WTC11 (cell line): ENCODE measurements at regions not wholly inside any gene's neighbourhood (a gene's known extent, or its start where the extent isn't known, plus 50 kb on each side); places are given as distances from the start of the nearest gene placed in this dataset.

Source experiments
- ATAC-seq: fragments of 200-7000 bp; cut with Tn5 transposase; 2 replicates; pipeline ENCODE4 v1.10.0; 2021; ENCODE audit warnings: mild to moderate bottlenecking, moderate library complexity
- CTCF ChIA-PET: fragments of 300-600 bp; sonication (Branson Sonifier 250); formaldehyde crosslinking; loops from one replicate; lab custom pipeline; 2021; ENCODE audit warnings: antibody characterized with exemption; lab: Charles Lee
- POLR2A ChIA-PET: fragments of 350-600 bp; sonication (Branson Sonifier 250); formaldehyde crosslinking; loops from one replicate; lab custom pipeline; 2021; ENCODE audit warnings: antibody characterized with exemption; lab: Charles Lee
- DNase-seq: peaks from one replicate; pipeline ENCODE4 v3.0.0; 2021; ENCODE audit warnings: low spot score
- H3K27ac Mint-ChIP-seq: 2 replicates; pipeline ENCODE4 v1.8.0; 2021; ENCODE audit warnings: mixed read lengths
- H3K27me3 Mint-ChIP-seq: 2 replicates; pipeline ENCODE4 v1.8.0; 2021; ENCODE audit warnings: low read depth, mild to moderate bottlenecking, moderate library complexity, mixed read lengths
- H3K36me3 Mint-ChIP-seq: 2 replicates; pipeline ENCODE4 v1.8.0; 2021; ENCODE audit warnings: mixed read lengths
- H3K4me1 Mint-ChIP-seq: 2 replicates; pipeline ENCODE4 v1.8.0; 2022; ENCODE audit warnings: mixed read lengths
- H3K4me3 Mint-ChIP-seq: 2 replicates; pipeline ENCODE4 v1.8.0; 2021; ENCODE audit warnings: mild to moderate bottlenecking, moderate library complexity, mixed read lengths
- H3K9me3 Mint-ChIP-seq: 2 replicates; pipeline ENCODE4 v1.8.0; 2021; ENCODE audit warnings: mixed read lengths
- ATF6 ChIP-seq: sonication (generic); formaldehyde crosslinking; IDR thresholded peaks from 2 replicates; pipeline ENCODE4 v1.8.1; 2023; ENCODE audit warnings: mild to moderate bottlenecking, missing genetic modification reagents
- CREM ChIP-seq: sonication (generic); formaldehyde crosslinking; IDR thresholded peaks from 2 replicates; pipeline ENCODE4 v1.8.1; 2022; ENCODE audit warnings: mild to moderate bottlenecking, missing genetic modification reagents, moderate library complexity
- CTCF ChIP-seq: fragments of 200-600 bp; IDR thresholded peaks from 2 replicates; pipeline ENCODE4 v1.8.0; 2022; ENCODE audit warnings: antibody characterized with exemption
- EMX1 ChIP-seq: fragments of 250-450 bp; sonication (Bioruptor Pico); IDR thresholded peaks from 2 replicates; pipeline ENCODE4 v1.8.0; 2021; ENCODE audit warnings: mild to moderate bottlenecking
- FOXP1 ChIP-seq: sonication (generic); formaldehyde crosslinking; IDR thresholded peaks from 2 replicates; pipeline ENCODE4 v1.8.0; 2022; ENCODE audit warnings: missing genetic modification reagents, mild to moderate bottlenecking, moderate library complexity, borderline replicate concordance
- GRHL2 ChIP-seq: fragments of 250-450 bp; sonication (Bioruptor Pico); IDR thresholded peaks from 2 replicates; pipeline ENCODE4 v1.8.0; 2022; ENCODE audit warnings: mild to moderate bottlenecking, moderate library complexity; ENCODE audit not compliant: insufficient replicate concordance, severe bottlenecking
- JAZF1 ChIP-seq: fragments of 250-450 bp; sonication (Bioruptor Pico); IDR thresholded peaks from 2 replicates; pipeline ENCODE4 v1.9.0; 2021; ENCODE audit warnings: moderate library complexity, mild to moderate bottlenecking, inconsistent platforms
- MLX ChIP-seq: sonication (generic); formaldehyde crosslinking; IDR thresholded peaks from 2 replicates; pipeline ENCODE4 v1.8.1; 2023; ENCODE audit warnings: mild to moderate bottlenecking, missing genetic modification reagents, moderate library complexity
- NFATC4 ChIP-seq: fragments of 250-450 bp; sonication (Bioruptor Pico); IDR thresholded peaks from 2 replicates; pipeline ENCODE4 v1.9.0; 2021; ENCODE audit warnings: mild to moderate bottlenecking
- NR3C1 ChIP-seq: sonication (generic); formaldehyde crosslinking; conservative IDR thresholded peaks from 2 replicates; pipeline ENCODE4 v1.8.1; 2023; ENCODE audit warnings: low read depth, mild to moderate bottlenecking, missing genetic modification reagents
- OVOL2 ChIP-seq: fragments of 250-450 bp; sonication (Bioruptor Pico); IDR thresholded peaks from 2 replicates; pipeline ENCODE4 v1.9.0; 2021; ENCODE audit warnings: mild to moderate bottlenecking, borderline replicate concordance
- RELA ChIP-seq: sonication (generic); formaldehyde crosslinking; IDR thresholded peaks from 2 replicates; pipeline ENCODE4 v1.8.1; 2022; ENCODE audit warnings: missing genetic modification reagents, mild to moderate bottlenecking, borderline replicate concordance
- SMAD3 ChIP-seq: sonication (generic); formaldehyde crosslinking; IDR thresholded peaks from 2 replicates; pipeline ENCODE4 v1.8.0; 2022; ENCODE audit warnings: missing genetic modification reagents, mild to moderate bottlenecking, borderline replicate concordance
- TP53 ChIP-seq: sonication (generic); formaldehyde crosslinking; IDR thresholded peaks from 2 replicates; pipeline ENCODE4 v1.8.1; 2023; ENCODE audit warnings: mild to moderate bottlenecking, missing genetic modification reagents
- ZNF138 ChIP-seq: sonication (generic); formaldehyde crosslinking; conservative IDR thresholded peaks from 2 replicates; pipeline ENCODE4 v1.8.1; 2022; ENCODE audit warnings: mild to moderate bottlenecking, moderate library complexity, missing genetic modification reagents
- ZNF281 ChIP-seq: sonication (generic); formaldehyde crosslinking; IDR thresholded peaks from 2 replicates; pipeline ENCODE4 v1.8.0; 2023; ENCODE audit warnings: mild to moderate bottlenecking, missing genetic modification reagents
- ZNF396 ChIP-seq: fragments of 250-450 bp; sonication (Bioruptor Pico); IDR thresholded peaks from 2 replicates; pipeline ENCODE4 v1.8.0; 2021; ENCODE audit warnings: mild to moderate bottlenecking, moderate library complexity, borderline replicate concordance
- ZNF671 ChIP-seq: fragments of 250-450 bp; sonication (Bioruptor Pico); IDR thresholded peaks from 2 replicates; pipeline ENCODE4 v1.8.0; 2021; ENCODE audit warnings: mild to moderate bottlenecking

GRCh38 chr2:126788113-126788512 lies 110.6 kb upstream of the TEX51 start (continued):
- TF ChIP-seq CTCF (no peak), ZNF671 (CRISPR knock-in tag) (no peak), NR3C1 (CRISPR knock-in tag) (no peak), TP53 (no peak), ATF6 (CRISPR knock-in tag) (no peak), NFATC4 (CRISPR knock-in tag) (no peak), MLX (CRISPR knock-in tag) (no peak), ZNF138 (CRISPR knock-in tag) (no peak), ZNF396 (CRISPR knock-in tag) (no peak), CREM (CRISPR knock-in tag) (no peak), ZNF281 (CRISPR knock-in tag) (no peak), GRHL2 (no peak)

- H3K4me3 Mint-ChIP-seq, result no peak overlapping the region
- ATAC-seq (no peak), DNase-seq (no peak)
- POLR2A ChIA-PET, result no interaction called here
- H3K9me3 Mint-ChIP-seq, result no peaks in the 10 kb centered on the region
- no peak overlapping the region for H3K27ac Mint-ChIP-seq
- TF ChIP-seq OVOL2 (CRISPR knock-in tag) (no peak), FOXP1 (CRISPR knock-in tag) (no peak), JAZF1 (CRISPR knock-in tag) (no peak), RELA (CRISPR knock-in tag) (no peak), EMX1 (CRISPR knock-in tag) (no peak), SMAD3 (CRISPR knock-in tag) (no peak)
- CTCF ChIA-PET, result interaction anchor here (1.9 kb wide), 1 partner anchor 183 kb away, joined by 6 read pairs; no protein-coding TSS in a partner anchor
- H3K4me1 Mint-ChIP-seq, result peaks cover 5% of the 10 kb centered on the region
- no peaks in the 10 kb centered on the region for H3K27me3 Mint-ChIP-seq
- no peaks in the 10 kb centered on the region for H3K36me3 Mint-ChIP-seq
Measured at GRCh38 chr2:126788652-126789051, 110.0 kb upstream of the TEX51 start.
